Effector CD4-positive, alpha-beta T cell (primary cell): ENCODE measurements at regions not wholly inside any gene's neighbourhood (a gene's known extent, or its start where the extent isn't known, plus 50 kb on each side); places are given as distances from the start of the nearest gene placed in this dataset.
A peak's percentile ranks its signal among the peaks of the same experiment; 100 is the strongest.

Experiments used
- DNase-seq: peaks from one replicate; pipeline ENCODE4 v3.0.0-alpha.2; 2020

GRCh38 chr10:30793093-30793492 is 163.5 kb upstream of the LYZL2 start:
- DNase-seq = no peak

DNA sequence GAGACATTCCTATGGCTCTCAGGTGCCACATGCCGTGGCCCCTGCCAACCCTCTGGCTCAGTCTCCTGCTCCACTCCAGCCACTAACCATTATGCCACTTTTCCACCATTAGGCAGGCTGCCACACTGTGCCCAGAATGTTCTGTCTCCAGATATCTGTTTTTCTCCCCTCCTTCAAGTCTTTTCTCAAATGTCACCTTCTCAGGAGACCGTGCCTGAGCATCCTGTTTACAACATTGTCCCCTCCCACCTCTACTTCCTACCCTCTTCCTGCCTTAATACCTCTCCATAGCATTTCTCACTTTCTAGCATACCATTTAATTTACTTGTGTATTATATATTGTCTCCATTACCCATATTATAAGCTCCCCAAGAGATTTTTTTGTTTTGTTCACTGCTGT is 162.5 kb upstream of the LYZL2 start:
- no peak for DNase-seq

GRCh38 chr10:30791197-30791611 is 161.7 kb upstream of the LYZL2 start:
- DNase-seq = no peak

DNA sequence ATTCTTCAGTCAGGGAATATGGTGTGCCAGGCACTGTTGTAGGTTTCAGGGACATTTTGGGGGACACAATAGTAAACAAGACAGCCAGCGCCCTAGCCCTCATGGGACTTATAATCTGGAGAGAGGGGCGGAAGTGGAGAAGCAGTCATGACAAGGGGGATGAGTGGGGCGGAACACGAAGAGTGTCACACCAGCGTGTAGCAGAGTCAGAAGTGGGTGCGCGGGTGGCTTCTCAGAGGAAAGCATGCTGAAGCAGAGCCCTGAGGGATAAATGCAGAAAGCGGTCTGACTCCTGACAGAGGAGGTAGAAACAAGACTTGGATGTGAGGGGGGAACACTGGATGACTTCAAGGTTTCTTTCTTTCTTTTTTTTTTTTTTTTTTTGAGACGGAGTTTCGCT is 160.3 kb upstream of the LYZL2 start:
- no peak for DNase-seq

- no peak for DNase-seq
These were observed 158.8 kb upstream of the LYZL2 start for GRCh38 chr10:30788307-30788706.

DNA sequence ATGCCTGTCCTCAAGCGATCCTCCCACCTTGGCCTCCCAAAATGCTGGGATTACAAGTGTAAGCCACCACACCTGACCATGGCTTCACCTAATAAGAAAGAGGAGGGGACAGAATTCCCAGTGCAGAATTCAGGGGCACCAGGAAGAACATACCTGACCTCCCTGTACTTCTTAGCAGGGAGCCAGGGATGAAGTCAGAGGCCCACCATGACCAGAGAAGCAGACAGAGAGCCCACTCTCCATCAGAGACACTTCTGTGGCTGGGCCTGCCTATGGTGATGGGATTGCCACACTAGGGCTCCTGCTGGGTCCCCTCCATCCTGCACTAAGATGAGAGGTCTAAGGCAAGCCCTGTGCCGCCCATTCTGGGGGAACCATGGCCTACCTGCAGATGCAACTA is 157.4 kb upstream of the LYZL2 start:
- DNase-seq = no peak

GRCh38 chr10:30786131-30786530 is 156.6 kb upstream of the LYZL2 start:
- DNase-seq = no peak

GRCh38 chr10:30784897-30785605 is 155.5 kb upstream of the LYZL2 start:
- DNase-seq = no peak

- no peak for DNase-seq
These were observed 155.0 kb upstream of the LYZL2 start for GRCh38 chr10:30784524-30784896.

- peak; percentile 74 for DNase-seq
These were observed 154.5 kb upstream of the LYZL2 start for GRCh38 chr10:30783939-30784501.

DNA sequence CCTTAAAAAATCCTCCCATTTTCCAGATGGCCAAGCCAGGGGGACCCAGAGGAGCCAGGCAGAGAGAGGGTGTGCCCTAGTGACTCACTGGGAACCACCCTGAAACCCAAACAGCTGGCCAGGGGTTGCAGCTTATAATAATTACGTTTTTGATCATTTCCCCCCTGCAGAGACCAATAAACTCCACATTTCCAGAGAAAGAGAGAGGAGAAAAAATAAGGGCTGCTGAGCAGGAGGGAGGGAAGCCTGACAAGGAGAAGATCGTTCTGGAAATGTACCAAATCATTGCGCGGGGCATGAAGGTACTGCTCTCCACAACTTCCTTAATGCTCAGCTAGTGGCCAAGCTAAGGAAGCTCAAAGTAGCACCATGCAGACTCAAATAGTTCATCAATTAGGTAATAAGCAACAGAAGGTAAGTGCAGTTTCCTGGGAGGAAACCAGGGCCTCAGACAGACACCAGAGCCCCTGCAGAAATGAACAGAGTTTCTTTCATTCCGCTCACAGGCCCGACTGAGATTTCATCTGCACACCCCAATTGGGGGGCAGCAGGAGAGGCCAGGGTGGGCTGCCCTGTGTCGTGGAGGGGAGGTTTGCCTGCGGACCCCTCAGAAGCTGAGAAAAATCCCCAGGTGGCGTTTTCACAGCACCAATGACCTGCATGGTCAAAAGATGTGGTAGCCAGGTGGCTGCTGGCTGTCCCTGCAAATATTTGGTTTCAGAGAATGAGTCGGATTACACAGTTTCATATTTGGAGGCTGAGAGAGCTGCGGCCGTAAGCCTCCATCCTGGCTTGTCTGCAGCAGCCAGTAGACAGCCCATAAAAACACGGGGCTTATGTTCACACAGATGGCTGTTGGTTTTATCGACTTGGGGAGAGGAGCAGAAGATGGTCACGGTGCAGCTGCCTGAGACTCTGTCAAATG is 153.2 kb upstream of the LYZL2 start:
- DNase-seq = no peak

GRCh38 chr10:30782157-30782536 is 152.6 kb upstream of the LYZL2 start:
- no peak for DNase-seq

GRCh38 chr10:30781670-30782121 is 152.1 kb upstream of the LYZL2 start:
- DNase-seq = no peak

- no peak for DNase-seq
These were observed 149.2 kb upstream of the LYZL2 start for GRCh38 chr10:30778769-30779168.

- no peak for DNase-seq
These were observed 146.4 kb upstream of the LYZL2 start for GRCh38 chr10:30775779-30776591.

DNA sequence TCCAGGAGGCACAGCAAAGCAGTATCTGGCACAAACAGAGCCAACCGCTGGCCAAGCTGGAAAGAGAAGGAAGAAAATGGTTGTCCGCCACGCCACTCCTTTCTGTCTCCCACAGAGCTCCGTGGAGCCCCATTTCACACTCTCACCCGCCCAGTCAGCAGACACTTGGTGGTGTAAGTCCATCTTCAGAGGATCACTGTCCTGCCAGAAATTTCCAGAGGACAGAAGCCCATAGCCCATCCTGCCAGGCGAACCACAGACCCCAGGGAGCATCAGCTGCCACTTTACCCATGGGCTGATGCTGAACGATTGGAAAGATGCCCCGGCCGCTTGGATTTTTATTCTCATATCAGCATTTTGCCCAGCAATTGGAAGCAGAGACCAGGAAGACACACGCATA is 144.7 kb upstream of the LYZL2 start:
- no peak for DNase-seq

DNA sequence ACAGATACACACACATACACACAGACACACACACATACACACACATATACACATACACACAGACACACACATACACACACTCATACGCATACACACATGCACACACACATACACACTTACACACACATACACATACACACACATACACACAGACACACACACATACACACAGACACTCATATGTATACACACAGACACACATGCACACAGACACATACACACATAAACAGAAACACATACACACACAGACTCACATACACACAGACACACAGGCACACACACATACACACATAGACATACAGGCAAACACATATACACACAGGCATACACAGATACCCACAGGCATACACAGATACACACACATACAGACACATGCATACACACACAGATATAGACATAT is 143.9 kb upstream of the LYZL2 start:
- no peak for DNase-seq

DNA sequence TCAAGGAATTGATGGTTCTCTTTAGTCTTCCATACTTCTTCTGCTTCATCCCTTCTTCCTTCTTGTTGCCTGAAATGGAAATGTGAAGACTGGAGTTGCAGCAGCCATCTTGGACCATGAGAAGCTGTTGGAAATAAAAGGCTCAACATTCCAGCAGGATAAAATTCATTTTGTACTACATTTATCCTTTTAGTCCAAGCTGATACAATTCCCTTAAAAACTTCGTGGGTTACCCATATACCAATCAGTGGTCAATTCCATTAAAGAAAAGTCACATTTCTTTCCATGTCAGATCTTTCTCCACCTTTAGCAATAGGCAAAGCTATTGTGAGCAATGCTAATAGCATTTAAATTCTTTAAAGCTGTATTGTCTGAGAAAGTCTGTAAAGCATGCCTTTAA is 141.3 kb upstream of the LYZL2 start:
- no peak for DNase-seq

DNA sequence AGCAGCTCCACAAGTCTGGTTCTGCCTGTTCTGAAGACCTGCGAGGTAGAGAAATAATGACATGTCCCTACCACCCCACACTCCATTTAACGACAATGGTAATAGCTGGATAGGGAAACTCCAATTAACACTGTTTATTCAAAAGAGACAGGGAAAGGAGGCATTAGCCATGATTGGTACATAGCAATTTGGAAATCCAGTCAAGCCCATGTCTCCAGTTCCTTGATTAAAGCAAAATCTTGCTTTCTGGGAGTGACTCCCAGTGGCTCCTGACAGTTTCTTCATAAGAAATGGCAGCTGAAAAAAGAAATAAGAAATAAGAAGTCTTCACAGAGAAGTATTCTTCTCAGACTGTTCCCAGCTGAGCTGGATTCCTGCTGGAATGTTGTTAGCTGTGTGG is 140.7 kb upstream of the LYZL2 start:
- no peak for DNase-seq

DNA sequence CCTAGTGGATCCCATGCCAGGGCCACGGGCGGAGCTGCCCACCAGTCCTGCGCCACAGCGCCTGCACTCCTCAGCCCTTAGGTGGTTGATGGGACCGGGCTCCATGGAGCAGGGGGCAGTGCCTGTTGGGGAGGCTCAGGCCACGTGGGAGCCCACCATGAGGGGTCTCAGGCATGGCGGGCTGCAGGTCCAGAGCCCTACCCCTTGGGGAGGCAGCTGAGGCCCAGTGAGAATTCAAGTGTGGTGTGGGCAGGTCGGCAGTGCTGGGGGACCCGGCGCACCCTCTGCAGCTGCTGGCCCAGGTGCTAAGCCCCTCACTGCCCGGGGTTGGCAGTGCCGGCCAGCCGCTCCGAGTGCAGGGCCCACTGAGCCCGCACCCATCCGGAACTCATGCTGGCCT is 139.8 kb upstream of the LYZL2 start:
- no peak for DNase-seq

DNA sequence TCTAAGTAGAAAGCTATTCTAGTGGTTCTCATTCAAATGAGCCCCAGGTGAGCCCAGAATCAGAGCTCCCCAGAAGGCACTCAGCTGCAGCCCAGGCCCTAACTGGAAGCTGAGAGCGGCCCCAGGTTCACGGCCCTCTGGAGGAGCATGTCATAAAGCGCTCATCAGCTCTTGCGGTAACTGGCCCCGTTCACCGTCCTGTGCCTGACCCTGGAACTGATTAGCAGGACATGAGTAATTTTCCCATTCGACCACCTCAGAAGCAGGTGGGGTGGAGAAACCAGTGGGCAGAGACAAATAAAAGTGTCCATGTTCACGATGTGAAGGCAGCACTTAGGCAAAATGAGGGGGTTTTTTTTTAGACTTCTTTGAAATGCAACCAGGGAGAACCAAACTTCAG is 136.1 kb upstream of the LYZL2 start:
- no peak for DNase-seq

DNA sequence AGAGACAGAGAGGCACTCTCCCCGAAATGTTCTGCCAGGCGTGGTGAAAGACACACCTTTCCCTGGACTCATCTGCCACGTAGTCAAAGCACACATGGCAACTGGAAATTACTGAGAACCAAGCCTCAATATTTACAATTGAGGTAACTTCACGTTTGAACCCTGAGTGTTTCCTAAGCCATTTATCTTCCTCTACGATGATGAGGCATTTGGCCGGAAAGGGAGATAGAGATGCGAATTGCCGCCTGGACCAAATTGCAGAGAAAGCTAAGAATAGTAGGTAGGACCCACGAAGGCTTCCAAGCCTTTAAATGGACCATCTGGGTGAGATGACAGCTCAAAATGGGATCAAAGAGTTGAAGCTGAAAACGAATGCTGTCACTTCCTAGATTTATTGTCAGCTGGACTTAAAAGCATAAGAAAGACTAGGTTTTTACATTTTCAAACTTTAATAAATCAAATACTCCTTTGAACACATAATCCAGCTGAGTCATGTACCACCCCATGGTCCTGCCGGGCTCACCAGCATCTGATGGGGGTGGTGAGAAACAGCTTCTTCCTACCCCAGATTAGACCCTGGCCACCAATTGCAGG is 135.6 kb upstream of the LYZL2 start:
- no peak for DNase-seq

DNA sequence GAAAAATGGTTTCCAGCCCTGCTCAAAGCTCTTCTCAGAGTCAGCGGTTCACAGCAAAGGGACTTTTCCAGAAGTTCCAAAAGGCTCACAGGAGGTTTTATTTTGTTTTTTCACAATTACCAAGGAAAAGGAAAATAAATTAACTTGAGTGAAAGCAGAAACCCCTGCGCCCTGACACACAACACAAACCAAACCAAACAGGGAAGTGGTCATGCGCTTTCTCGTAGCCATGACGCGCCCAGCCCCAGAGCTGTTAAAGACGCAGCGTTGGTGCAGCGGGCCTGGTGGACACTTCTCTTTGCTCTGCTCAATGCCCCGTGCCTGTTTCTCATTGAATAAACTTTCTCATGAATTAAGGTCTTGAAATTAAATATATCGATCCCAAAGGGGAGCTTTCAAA is 134.4 kb upstream of the LYZL2 start:
- no peak for DNase-seq
